ENCODE measurements at regions not wholly inside any gene's neighbourhood (a gene's known extent, or its start where the extent isn't known, plus 50 kb on each side); places are given as distances from the start of the nearest gene placed in this dataset.

DNA sequence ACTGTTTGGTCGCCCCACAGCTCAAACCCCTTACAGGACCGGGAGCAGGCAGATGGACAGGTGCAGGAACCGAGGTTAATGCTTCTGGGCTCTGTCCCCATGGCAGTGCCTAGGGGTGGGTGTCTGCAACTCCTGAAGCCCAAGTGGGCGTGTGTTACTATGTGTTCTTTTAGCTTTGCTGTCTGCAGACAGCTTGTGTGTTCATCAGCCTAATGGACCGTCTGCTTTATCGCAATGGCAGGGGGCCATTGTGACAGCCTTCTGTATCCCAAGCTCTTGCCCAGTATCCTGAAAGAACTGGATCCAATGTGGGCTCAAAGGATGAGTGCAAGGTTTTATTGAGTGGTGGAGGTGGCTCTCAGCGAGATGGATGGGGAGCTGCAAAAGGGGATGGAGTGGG is 266.7 kb downstream of the CSNK1G3 start:
- intact Hi-C loops (cut with DNase I; ENCODE audit: low total_unique reads): no loop called here
- 77 to 82% methylated on average over 7 of the region's 7 CpGs for WGBS, 2 donors
- H3K9me3 ChIP-seq: no peaks in the 10 kb centered on the region
- TF ChIP-seq POLR2A (IDR thresholded peaks at IDR 0.05): no peak
- TF ChIP-seq, protein P1, sequence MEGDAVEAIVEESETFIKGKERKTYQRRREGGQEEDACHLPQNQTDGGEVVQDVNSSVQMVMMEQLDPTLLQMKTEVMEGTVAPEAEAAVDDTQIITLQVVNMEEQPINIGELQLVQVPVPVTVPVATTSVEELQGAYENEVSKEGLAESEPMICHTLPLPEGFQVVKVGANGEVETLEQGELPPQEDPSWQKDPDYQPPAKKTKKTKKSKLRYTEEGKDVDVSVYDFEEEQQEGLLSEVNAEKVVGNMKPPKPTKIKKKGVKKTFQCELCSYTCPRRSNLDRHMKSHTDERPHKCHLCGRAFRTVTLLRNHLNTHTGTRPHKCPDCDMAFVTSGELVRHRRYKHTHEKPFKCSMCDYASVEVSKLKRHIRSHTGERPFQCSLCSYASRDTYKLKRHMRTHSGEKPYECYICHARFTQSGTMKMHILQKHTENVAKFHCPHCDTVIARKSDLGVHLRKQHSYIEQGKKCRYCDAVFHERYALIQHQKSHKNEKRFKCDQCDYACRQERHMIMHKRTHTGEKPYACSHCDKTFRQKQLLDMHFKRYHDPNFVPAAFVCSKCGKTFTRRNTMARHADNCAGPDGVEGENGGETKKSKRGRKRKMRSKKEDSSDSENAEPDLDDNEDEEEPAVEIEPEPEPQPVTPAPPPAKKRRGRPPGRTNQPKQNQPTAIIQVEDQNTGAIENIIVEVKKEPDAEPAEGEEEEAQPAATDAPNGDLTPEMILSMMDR (IDR thresholded peaks at IDR 0.05): no peak
- H3K36me3 ChIP-seq (ENCODE audit: low read depth, missing control alignments): no peaks in the 10 kb centered on the region
- no peaks in the 10 kb centered on the region for H3K4me1 ChIP-seq
- no peaks in the 10 kb centered on the region for H3K27me3 ChIP-seq
- H3K4me3 ChIP-seq: no peak overlapping the region
- DNase-seq: no peak
- no peak overlapping the region for H3K27ac ChIP-seq

DNA sequence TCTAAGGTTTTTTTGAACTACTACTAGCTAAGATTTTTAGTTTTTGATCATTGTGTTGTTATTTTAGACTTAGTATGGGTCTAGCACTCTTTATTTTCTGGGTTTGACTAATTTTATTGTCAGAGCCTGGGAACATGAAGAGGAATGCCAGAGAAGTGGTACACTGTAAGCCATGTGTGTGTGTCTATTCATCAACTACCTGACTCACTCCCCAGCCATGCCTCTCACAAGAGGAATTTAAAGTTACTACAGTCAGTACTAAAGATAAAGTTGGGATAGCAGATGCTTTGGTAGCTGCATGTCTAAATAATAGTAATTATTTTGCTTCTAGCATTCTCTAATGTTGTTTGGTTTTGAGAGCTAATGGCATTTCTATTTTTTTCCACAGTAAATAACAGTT is 264.8 kb downstream of the CSNK1G3 start:
- H3K9me3 ChIP-seq: no peaks in the 10 kb centered on the region
- no peaks in the 10 kb centered on the region for H3K4me1 ChIP-seq
- H3K27ac ChIP-seq: no peak overlapping the region
- H3K27me3 ChIP-seq: no peaks in the 10 kb centered on the region
- intact Hi-C loops (cut with DNase I; ENCODE audit: low total_unique reads): no loop called here
- no peak for DNase-seq
- TF ChIP-seq, protein P1 (IDR thresholded peaks at IDR 0.05): no peak
- TF ChIP-seq POLR2A (IDR thresholded peaks at IDR 0.05): no peak
- H3K36me3 ChIP-seq (ENCODE audit: low read depth, missing control alignments): no peaks in the 10 kb centered on the region
- H3K4me3 ChIP-seq: no peak overlapping the region

DNA sequence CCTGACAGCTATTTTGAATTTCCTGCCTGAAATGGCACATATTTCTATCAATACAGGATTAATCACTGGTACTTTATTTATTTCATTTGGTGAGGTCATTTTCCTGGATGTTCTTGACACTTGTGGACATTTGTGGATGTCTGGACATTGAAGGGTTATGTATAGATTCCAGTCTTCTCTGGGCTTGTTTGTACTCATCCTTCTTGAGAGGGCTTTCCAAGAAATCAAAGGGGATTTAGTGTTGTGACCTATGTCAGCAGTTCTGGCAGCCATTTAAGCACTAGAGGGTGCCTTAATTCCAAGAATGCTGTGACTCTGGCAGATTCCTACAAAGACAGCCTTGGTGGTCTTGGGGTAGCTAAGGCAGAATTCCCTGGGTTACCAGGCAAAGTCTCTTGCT is 259.7 kb downstream of the CSNK1G3 start:
- no peak overlapping the region for H3K27ac ChIP-seq
- TF ChIP-seq, protein P1 (IDR thresholded peaks at IDR 0.05): no peak
- TF ChIP-seq POLR2A (IDR thresholded peaks at IDR 0.05): no peak
- H3K36me3 ChIP-seq (ENCODE audit: low read depth, missing control alignments): no peaks in the 10 kb centered on the region
- intact Hi-C loops (cut with DNase I; ENCODE audit: low total_unique reads): no loop called here
- H3K9me3 ChIP-seq: no peaks in the 10 kb centered on the region
- H3K4me1 ChIP-seq: no peaks in the 10 kb centered on the region
- H3K4me3 ChIP-seq: no peak overlapping the region
- no peaks in the 10 kb centered on the region for H3K27me3 ChIP-seq
- no peak for DNase-seq

DNA sequence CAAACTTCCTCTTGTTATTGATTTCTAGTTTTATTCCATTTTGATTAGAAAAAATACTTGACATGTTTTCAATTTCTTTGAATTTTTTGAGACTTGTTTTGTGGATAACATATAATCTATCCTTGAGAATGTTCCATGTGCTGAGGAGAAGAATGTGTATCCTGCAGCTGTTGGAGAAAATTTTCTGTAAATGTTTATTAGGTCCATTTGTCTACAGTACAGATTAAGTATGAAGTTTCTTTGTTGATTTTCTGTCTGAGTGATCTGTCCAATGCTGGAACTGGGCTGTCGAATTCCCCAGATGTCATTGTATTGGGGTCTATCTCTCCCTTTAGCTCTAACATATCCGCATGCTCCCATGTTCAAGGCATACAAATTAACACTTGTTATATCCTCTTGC is 251.2 kb downstream of the CSNK1G3 start:
- TF ChIP-seq, protein P1 (IDR thresholded peaks at IDR 0.05): no peak
- TF ChIP-seq POLR2A (IDR thresholded peaks at IDR 0.05): no peak
- H3K27me3 ChIP-seq: no peaks in the 10 kb centered on the region
- DNase-seq: no peak
- 76 to 82% methylated on average over 2 of the region's 2 CpGs for WGBS, 2 donors
- intact Hi-C loops (cut with DNase I; ENCODE audit: low total_unique reads): no loop called here
- no peaks in the 10 kb centered on the region for H3K4me1 ChIP-seq
- H3K9me3 ChIP-seq: no peaks in the 10 kb centered on the region
- no peak overlapping the region for H3K27ac ChIP-seq
- no peak overlapping the region for H3K4me3 ChIP-seq
- no peaks in the 10 kb centered on the region for H3K36me3 ChIP-seq (ENCODE audit: low read depth, missing control alignments)

DNA sequence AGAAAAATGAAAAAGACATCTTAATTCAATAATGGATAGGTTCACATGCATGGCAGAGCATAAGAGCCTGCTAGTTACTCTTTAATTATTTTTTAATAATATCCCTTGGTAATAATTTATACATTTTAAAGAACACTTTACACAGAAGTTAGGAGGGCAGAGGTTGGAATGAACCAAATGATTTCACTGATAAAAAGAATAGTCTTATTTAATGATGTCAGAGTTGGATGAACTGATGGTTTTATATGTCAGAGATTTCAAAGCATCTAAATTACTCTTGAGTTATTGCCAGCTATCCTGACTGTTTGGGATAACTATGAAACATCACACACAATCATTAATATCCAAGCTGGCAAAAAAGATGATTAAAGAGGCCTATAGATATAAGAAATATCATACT is 244.8 kb downstream of the CSNK1G3 start:
- Histone ChIP-seq H3K27me3 (no peaks in the 10 kb centered on the region), H3K4me1 (peaks cover 4% of the 10 kb centered on the region), H3K9me3 (no peaks in the 10 kb centered on the region), H3K4me3 (no peak overlapping the region), H3K36me3 (ENCODE audit: low read depth, missing control alignments) (no peaks in the 10 kb centered on the region), H3K27ac (no peak overlapping the region)
- DNase-seq: no peak
- no peak for TF ChIP-seq POLR2A (IDR thresholded peaks at IDR 0.05)
- TF ChIP-seq, protein P1 (IDR thresholded peaks at IDR 0.05): no peak
- intact Hi-C loops (cut with DNase I; ENCODE audit: low total_unique reads): no loop called here
